Panc1 (cell line): ENCODE measurements at regions not wholly inside any gene's neighbourhood (a gene's known extent, or its start where the extent isn't known, plus 50 kb on each side); places are given as distances from the start of the nearest gene placed in this dataset.

Source experiments
- CTCF ChIP-seq: fragments of 450-650 bp; IDR thresholded peaks from 2 replicates; pipeline ENCODE4 v1.5.1; 2017; ENCODE audit warnings: mild to moderate bottlenecking
- POLR2AphosphoS5 ChIP-seq: IDR thresholded peaks from 2 replicates; pipeline ENCODE4 v1.6.1; 2012; ENCODE audit warnings: mild to moderate bottlenecking, low read depth, low read length, moderate library complexity
- REST ChIP-seq, 2 experiments: IDR thresholded peaks; 2 replicates each; pipeline ENCODE4 v1.6.1; 2011 to 2012; ENCODE audit warnings: low read depth in 2 of 2, control low read depth in 1 of 2, low read length in 1 of 2, mild to moderate bottlenecking in 1 of 2, moderate library complexity in 1 of 2; ENCODE audit not compliant: insufficient read depth in 1 of 2

GRCh38 chr5:119897537-119898370 lies 268.4 kb downstream of the FAM170A start:
- TF ChIP-seq POLR2AphosphoS5 (no peak), CTCF (no peak), REST (IDR thresholded peaks at IDR 0.05; ENCODE audit: insufficient read depth in 1 of 2, low read depth in 2 of 2, low read length in 1 of 2) (no peak)
